ENCODE measurements at regions not wholly inside any gene's neighbourhood (a gene's known extent, or its start where the extent isn't known, plus 50 kb on each side); places are given as distances from the start of the nearest gene placed in this dataset.

DNA sequence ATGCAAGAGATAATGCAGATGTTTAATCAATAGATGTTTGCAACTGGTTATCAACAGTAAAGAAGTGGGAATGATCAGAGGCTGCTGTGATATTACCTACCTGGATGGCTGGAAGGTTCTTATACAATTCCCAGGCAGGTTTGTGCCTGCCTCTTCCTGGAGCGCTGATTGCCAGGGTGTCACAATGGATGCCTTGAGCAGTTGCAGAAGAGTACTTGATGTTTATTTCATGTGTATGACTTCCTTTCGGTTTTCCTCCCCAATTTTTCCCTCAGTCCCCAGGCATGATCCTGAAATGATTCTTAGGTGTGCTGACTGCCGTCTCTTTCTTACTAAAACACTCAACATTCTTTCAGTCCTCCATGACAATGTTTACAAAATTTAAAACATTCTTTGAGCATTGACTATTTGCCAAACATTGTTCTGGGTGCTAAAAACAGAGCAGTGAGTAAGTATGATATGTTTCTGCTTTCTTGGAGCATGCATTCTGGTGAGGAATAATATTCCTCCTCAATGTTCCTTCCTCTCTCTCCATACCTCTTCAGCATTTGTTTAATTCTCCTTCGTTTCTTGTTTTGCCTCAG lies 416.6 kb upstream of the TRIB2 start:
- DNase-seq = no peak

DNA sequence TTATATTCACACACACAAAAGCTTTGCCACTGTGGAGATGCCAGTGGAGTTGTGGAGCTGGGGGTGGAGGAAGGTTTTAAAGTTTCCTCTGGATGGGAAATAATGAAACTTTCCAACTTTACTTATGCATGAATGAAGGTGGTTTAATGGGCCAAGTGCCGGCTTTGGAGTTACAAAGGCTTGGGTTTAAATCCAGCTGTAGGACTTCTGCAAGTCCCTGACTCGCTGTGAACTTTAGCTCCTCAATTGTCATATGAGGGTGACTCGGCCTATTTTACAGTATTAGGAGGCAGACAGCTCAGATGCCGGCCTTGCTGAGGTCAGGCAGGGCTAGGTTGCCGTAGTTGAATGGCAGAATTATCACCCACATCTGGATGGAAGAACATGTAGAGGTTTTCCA lies 415.8 kb upstream of the TRIB2 start:
- no peak for DNase-seq

GRCh38 chr2:12302140-12302539 lies 414.6 kb upstream of the TRIB2 start:
- no peak for DNase-seq

GRCh38 chr2:12302691-12303090 lies 414.0 kb upstream of the TRIB2 start:
- DNase-seq = no peak

- DNase-seq = no peak
These were observed 413.3 kb upstream of the TRIB2 start for GRCh38 chr2:12303181-12304030.

- DNase-seq = no peak
These were observed 412.1 kb upstream of the TRIB2 start for GRCh38 chr2:12304564-12305171.

- no peak for DNase-seq
These were observed 410.8 kb upstream of the TRIB2 start for GRCh38 chr2:12305931-12306330.

- DNase-seq = no peak
These were observed 406.3 kb upstream of the TRIB2 start for GRCh38 chr2:12310399-12310798.

- no peak for DNase-seq
These were observed 403.1 kb upstream of the TRIB2 start for GRCh38 chr2:12313445-12314126.

- DNase-seq = no peak
These were observed 402.5 kb upstream of the TRIB2 start for GRCh38 chr2:12314127-12314760.

- no peak for DNase-seq
These were observed 401.5 kb upstream of the TRIB2 start for GRCh38 chr2:12315224-12315623.

- DNase-seq = no peak
These were observed 400.3 kb upstream of the TRIB2 start for GRCh38 chr2:12316476-12316875.

- DNase-seq = no peak
These were observed 399.4 kb upstream of the TRIB2 start for GRCh38 chr2:12317286-12317685.

DNA sequence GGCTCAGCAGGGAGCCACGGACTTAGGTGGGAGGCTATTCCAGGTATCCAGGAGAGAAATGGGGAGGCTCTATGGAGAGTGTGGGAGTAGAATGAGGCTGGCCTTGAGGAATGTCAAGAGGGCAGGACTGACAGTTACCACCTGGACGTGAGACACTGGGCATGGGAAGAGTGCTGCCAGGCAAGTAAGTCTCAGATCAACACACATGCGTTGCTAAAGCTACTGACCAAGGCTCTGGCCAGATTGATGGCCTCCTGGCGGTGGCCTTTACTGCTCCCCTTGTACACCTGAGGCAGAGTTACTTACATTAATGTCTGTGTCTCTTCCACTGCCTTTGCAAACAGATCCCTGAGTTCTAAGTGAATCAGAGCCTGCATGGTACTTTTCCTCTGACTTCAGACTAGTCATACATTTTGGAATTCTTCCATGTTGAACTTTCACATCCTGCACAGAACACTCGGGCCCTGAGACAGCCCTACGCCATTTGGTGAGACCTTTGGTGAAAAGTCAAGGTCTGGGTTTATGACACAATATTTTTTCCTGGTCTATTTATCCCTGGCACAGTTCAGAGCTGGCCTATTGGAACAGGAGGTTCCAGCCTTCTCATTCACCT lies 398.8 kb upstream of the TRIB2 start:
- DNase-seq = no peak

DNA sequence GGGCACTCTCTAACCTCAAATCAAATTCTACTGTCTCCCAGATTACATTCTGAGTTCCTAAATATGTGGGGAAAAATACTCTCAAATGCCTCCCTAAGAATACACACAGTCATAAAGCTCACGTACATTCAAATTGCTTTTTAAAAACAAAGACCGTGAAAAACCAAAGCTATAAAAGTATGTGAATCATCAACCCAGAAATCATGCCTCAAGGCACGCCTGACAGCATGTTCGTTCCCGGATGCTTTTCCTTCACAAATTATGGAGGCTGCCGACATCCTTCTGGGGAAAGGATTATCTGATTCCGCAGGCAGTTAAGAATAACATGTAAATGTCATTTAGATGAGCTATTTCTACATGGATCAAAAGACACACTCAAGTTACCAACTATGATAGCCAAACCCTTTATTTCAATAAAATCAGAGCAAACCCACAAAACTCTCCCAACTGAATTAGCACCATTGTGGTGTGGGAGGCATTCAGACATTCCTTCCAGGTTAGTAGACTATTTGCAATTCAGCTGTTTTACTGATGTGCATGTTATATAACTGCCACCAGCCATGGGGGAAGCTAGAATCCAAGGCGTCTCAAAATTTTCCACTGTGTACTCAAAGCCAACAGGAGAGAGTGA lies 398.2 kb upstream of the TRIB2 start:
- no peak for DNase-seq

GRCh38 chr2:12320027-12320734 lies 396.6 kb upstream of the TRIB2 start:
- DNase-seq = no peak

DNA sequence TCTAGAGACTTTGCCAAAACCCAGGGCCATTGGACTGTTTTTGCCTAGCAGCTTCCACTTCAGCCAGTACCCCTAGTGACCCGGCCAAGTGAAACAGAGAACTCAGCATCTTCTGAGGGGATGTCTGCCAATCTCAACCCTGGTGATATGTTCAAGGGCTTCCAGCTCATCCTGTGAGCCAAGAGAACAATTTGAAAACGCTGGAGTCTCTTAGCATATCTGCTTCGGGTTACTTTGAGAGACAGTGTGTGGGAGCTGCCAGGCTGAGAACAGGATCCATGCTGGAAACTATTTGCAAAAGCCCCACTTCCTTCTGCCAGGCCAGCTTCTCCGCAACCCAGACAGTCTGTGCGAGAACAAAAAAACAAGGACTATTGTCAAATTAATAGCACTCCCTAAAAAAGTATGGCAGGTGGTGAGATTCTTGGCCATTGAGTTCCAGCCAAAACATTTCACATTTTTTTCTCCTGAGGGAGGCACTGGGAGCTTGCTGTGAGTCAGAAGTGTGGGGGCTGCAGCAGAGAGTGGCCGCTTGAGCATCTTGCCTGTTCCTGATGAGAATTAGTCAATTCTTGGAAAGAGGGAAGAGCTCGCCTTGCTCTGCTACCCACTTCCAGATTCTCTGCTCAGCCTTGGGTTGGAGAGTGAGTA lies 395.6 kb upstream of the TRIB2 start:
- no peak for DNase-seq

- DNase-seq = no peak
These were observed 394.9 kb upstream of the TRIB2 start for GRCh38 chr2:12321886-12322285.

GRCh38 chr2:12325806-12326205 lies 390.9 kb upstream of the TRIB2 start:
- peak; percentile 2 to 54 for DNase-seq

DNA sequence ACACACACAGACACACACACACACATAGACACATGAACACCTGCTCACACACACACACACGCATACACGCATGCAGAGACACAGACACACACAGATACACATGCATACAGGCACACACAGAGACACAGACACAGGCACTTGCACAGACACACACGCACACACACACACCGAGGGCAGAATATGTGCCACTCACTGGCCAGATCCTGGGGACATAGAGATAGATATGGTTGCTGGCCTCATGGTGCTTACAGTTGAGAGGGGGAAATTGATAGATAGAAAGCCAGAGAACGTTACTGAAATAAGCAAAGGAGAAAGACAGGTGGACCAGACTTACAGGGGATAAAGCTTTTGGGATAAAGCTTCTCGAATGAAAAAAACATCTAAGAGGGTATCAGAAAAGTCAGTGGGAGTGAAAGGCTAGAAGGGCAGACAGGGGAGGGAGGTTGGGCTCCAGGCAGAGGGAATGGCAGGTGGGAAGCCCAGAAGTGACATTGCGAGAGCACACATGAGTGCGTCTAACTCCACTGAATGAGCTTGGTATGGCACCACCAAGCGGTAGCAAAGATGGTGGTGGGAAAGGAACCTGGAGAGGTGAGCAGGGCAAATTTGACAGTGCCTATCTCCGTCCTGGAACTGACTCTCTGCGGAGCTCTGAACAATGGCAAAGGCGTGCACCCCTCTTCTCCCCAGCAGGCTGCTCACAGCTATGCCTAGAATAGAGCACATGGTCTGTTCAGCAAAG lies 390.1 kb upstream of the TRIB2 start:
- DNase-seq = no peak
